ENCODE measurements at regions not wholly inside any gene's neighbourhood (a gene's known extent, or its start where the extent isn't known, plus 50 kb on each side); places are given as distances from the start of the nearest gene placed in this dataset. TPM values are rescaled to one million over a fixed set of nuclear protein-coding genes. Genes with fewer than 3 reads are reported as not detected.

DNA sequence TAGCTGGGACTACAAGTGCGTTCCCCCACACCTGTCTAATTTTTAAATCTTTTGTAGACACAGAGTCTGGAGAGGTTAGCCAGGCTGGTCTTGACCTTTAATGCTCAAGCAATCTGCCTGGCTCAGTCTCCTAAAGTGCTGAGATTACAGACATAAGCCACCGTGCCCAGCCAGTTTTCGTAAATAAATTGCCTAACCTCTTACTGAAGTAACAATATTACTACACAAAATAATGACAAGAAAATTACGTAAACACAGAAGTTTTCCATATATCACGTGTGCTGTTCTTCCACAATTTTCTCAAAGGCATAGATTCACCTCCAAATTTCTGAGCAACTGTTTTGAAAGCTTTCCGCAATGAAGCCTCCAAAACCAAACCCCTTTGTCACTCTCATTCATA is 58.1 kb upstream of the PROK2 start:
- H3K4me3 ChIP-seq: no peak overlapping the region
- no peaks in the 10 kb centered on the region for H3K27me3 ChIP-seq
- TF ChIP-seq, protein P1, sequence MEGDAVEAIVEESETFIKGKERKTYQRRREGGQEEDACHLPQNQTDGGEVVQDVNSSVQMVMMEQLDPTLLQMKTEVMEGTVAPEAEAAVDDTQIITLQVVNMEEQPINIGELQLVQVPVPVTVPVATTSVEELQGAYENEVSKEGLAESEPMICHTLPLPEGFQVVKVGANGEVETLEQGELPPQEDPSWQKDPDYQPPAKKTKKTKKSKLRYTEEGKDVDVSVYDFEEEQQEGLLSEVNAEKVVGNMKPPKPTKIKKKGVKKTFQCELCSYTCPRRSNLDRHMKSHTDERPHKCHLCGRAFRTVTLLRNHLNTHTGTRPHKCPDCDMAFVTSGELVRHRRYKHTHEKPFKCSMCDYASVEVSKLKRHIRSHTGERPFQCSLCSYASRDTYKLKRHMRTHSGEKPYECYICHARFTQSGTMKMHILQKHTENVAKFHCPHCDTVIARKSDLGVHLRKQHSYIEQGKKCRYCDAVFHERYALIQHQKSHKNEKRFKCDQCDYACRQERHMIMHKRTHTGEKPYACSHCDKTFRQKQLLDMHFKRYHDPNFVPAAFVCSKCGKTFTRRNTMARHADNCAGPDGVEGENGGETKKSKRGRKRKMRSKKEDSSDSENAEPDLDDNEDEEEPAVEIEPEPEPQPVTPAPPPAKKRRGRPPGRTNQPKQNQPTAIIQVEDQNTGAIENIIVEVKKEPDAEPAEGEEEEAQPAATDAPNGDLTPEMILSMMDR (IDR thresholded peaks at IDR 0.05): no peak
- TF ChIP-seq POLR2A (IDR thresholded peaks at IDR 0.05): no peak
- H3K4me1 ChIP-seq: no peaks in the 10 kb centered on the region
- H3K27ac ChIP-seq: no peak overlapping the region
- DNase-seq: no peak
- H3K9me3 ChIP-seq: no peaks in the 10 kb centered on the region
- intact Hi-C loops (cut with DNase I; ENCODE audit: low total_unique reads): no loop called here
- H3K36me3 ChIP-seq: no peaks in the 10 kb centered on the region

DNA sequence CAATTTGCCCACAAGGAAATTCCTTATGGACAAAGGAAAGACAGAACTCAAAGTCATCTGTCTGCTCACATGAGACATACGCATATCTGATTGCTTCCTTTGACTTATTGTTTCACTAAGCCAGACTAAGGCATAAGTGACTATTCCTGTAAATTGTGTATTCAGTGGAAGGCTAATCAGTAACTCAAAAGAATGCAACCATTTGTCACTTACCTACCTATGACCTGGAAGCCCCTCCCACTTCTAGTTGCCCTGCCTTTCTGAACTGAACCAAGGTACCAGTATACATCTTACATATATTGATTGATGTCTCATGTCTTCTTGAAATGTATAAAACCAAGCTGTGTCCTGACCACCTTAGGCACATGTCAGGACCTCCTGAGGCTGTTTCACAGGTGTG is 53.5 kb upstream of the PROK2 start:
- intact Hi-C loops (cut with DNase I; ENCODE audit: low total_unique reads): no loop called here
- no peak overlapping the region for H3K4me3 ChIP-seq
- H3K27me3 ChIP-seq: no peaks in the 10 kb centered on the region
- no peaks in the 10 kb centered on the region for H3K9me3 ChIP-seq
- TF ChIP-seq, protein P1 (IDR thresholded peaks at IDR 0.05): no peak
- no peak for TF ChIP-seq POLR2A (IDR thresholded peaks at IDR 0.05)
- H3K4me1 ChIP-seq: no peaks in the 10 kb centered on the region
- DNase-seq: no peak
- no peak overlapping the region for H3K27ac ChIP-seq
- H3K36me3 ChIP-seq: no peaks in the 10 kb centered on the region

Small RNA genes in the stretch of these regions (small RNA-seq; reads per million reads assigned to genes)
- gene AC104435.1 (not detected), gene AC105265.1 (not detected), gene RNA5SP136 (not detected), gene RNU1-62P (not detected), gene UBE2Q2P9 (not detected)
